ENCODE measurements at regions not wholly inside any gene's neighbourhood (a gene's known extent, or its start where the extent isn't known, plus 50 kb on each side); places are given as distances from the start of the nearest gene placed in this dataset.
A peak's percentile ranks its signal among the peaks of the same experiment; 100 is the strongest.

- peak in 1 of 2 donors; percentile 6 for DNase-seq (ENCODE audit: low read depth in 1 of 2, low spot score in 1 of 2)
- Histone ChIP-seq H3K4me3 (no peak overlapping the region), H3K9me3 (ENCODE audit: low read depth) (no peaks in the 10 kb centered on the region), H3K27me3 (no peaks in the 10 kb centered on the region), H3K27ac (no peak overlapping the region), H3K36me3 (no peaks in the 10 kb centered on the region), H3K4me1 (ENCODE audit: low read depth) (no peaks in the 10 kb centered on the region)
- TF ChIP-seq CTCF (IDR thresholded peaks at IDR 0.05; ENCODE audit: low read depth, low read length), result no peak
Measured at GRCh38 chr7:91375378-91375777, 111.1 kb downstream of the FZD1 start.

GRCh38 chr7:91378131-91378530, 113.9 kb downstream of the FZD1 start:
- no peaks in the 10 kb centered on the region for H3K36me3 ChIP-seq
- no peak for DNase-seq (ENCODE audit: low read depth in 1 of 2, low spot score in 1 of 2)
- H3K4me1 ChIP-seq (ENCODE audit: low read depth), result no peaks in the 10 kb centered on the region
- no peak overlapping the region for H3K4me3 ChIP-seq
- H3K9me3 ChIP-seq (ENCODE audit: low read depth), result no peaks in the 10 kb centered on the region
- no peaks in the 10 kb centered on the region for H3K27me3 ChIP-seq
- no peak for TF ChIP-seq CTCF (IDR thresholded peaks at IDR 0.05; ENCODE audit: low read depth, low read length)
- H3K27ac ChIP-seq, result no peak overlapping the region

- no peaks in the 10 kb centered on the region for H3K9me3 ChIP-seq (ENCODE audit: low read depth)
- no peak overlapping the region for H3K4me3 ChIP-seq
- no peaks in the 10 kb centered on the region for H3K4me1 ChIP-seq (ENCODE audit: low read depth)
- no peaks in the 10 kb centered on the region for H3K27me3 ChIP-seq
- H3K36me3 ChIP-seq, result no peaks in the 10 kb centered on the region
- no peak overlapping the region for H3K27ac ChIP-seq
- DNase-seq (ENCODE audit: low read depth in 1 of 2, low spot score in 1 of 2), result peak in 1 of 2 donors; percentile 3
- no peak for TF ChIP-seq CTCF (IDR thresholded peaks at IDR 0.05; ENCODE audit: low read depth, low read length)
Measured at GRCh38 chr7:91379236-91379635, 115.0 kb downstream of the FZD1 start.

GRCh38 chr7:91379991-91380390, 115.8 kb downstream of the FZD1 start:
- Histone ChIP-seq H3K27me3 (no peaks in the 10 kb centered on the region), H3K27ac (no peak overlapping the region), H3K4me1 (ENCODE audit: low read depth) (no peaks in the 10 kb centered on the region), H3K36me3 (no peaks in the 10 kb centered on the region), H3K4me3 (no peak overlapping the region), H3K9me3 (ENCODE audit: low read depth) (no peaks in the 10 kb centered on the region)
- no peak for DNase-seq (ENCODE audit: low read depth in 1 of 2, low spot score in 1 of 2)
- TF ChIP-seq CTCF (IDR thresholded peaks at IDR 0.05; ENCODE audit: low read depth, low read length), result no peak

GRCh38 chr7:91383053-91383904, 119.0 kb downstream of the FZD1 start:
- no peak for TF ChIP-seq CTCF (IDR thresholded peaks at IDR 0.05; ENCODE audit: low read depth, low read length)
- Histone ChIP-seq H3K9me3 (ENCODE audit: low read depth) (no peaks in the 10 kb centered on the region), H3K36me3 (no peaks in the 10 kb centered on the region), H3K27ac (no peak overlapping the region), H3K27me3 (no peaks in the 10 kb centered on the region), H3K4me3 (no peak overlapping the region), H3K4me1 (ENCODE audit: low read depth) (no peaks in the 10 kb centered on the region)
- DNase-seq (ENCODE audit: low read depth in 1 of 2, low spot score in 1 of 2), result peak in 1 of 2 donors; percentile 29
